Stimulated activated CD4-positive, alpha-beta T cell treated with anti-CD3 and anti-CD28 coated beads, TNF-alpha, amount 100 ng/mL, for 48 hours (primary cell): ENCODE measurements at regions not wholly inside any gene's neighbourhood (a gene's known extent, or its start where the extent isn't known, plus 50 kb on each side); places are given as distances from the start of the nearest gene placed in this dataset.
A peak's percentile ranks its signal among the peaks of the same experiment; 100 is the strongest.
"Not testable (repeated sequence)": the region's sequence is repeated elsewhere in the genome, so short reads cannot be mapped to it uniquely, and the experiment has no call there.

Experiments
- DNase-seq, 3 donors: peaks; one replicate each; pipeline ENCODE4 v3.0.0-alpha.2; 2020; ENCODE audit warnings: low read depth in 3 of 3

DNA sequence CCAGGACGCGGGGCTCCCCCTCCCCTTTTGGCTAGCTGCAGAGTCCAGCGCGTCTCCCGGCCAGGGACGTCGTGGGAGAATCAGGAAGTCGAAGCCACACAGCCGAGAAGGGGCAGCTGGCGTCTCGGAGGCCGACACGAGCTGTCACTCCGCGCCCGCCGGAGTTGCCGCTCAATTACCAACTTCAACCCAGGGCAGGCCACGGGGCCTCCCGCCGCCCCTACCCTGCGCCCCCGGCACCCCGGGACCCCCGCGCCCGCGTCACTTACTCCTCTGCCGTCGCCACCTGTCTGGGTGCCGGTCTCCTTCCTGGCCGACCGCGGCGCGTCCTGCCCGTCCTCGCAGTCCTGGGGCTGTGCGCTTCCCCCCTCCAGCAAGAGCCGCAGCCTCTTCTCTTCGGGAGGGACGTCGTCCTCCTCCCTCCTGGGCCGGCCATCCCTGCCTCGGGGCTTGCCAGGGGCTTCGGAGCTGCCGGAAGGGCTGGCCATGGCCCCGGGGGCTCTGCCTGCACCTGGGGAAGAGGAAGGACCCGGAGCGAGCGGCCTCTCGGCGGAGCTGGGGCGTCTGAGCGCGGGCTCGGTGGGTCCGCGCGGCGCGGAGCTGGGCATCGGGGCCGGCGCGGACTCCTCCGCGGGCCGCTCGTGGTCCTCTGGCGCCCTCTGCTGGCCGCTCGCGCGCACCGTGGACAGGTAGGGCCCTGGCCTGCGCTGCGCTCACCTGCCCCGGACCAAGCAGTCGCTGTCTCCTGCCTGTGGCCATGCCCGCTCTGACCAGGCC, 65.6 kb upstream of the CLEC6A start:
- peak in 2 of 3 donors; percentile 39 to 75 for DNase-seq

GRCh38 chr12:8396225-8397071, 59.3 kb upstream of the CLEC6A start:
- DNase-seq, result peak; percentile 44 to 54 (median 46)

GRCh38 chr12:8397378-8397777, 58.4 kb upstream of the CLEC6A start:
- not testable (repeated sequence) for DNase-seq

GRCh38 chr12:8399496-8400034, 56.2 kb upstream of the CLEC6A start:
- DNase-seq, result not testable (repeated sequence)

GRCh38 chr12:8403834-8404233, 51.9 kb upstream of the CLEC6A start:
- not testable (repeated sequence) for DNase-seq

GRCh38 chr12:8404341-8404740, 51.4 kb upstream of the CLEC6A start:
- DNase-seq, result not testable (repeated sequence)
